ENCODE measurements at regions not wholly inside any gene's neighbourhood (a gene's known extent, or its start where the extent isn't known, plus 50 kb on each side); places are given as distances from the start of the nearest gene placed in this dataset.
"Not testable (repeated sequence)": the region's sequence is repeated elsewhere in the genome, so short reads cannot be mapped to it uniquely, and the experiment has no call there.

GRCh38 chr9:13809401-13809800 is 504.5 kb downstream of the NFIB start:
- DNase-seq = no peak

DNA sequence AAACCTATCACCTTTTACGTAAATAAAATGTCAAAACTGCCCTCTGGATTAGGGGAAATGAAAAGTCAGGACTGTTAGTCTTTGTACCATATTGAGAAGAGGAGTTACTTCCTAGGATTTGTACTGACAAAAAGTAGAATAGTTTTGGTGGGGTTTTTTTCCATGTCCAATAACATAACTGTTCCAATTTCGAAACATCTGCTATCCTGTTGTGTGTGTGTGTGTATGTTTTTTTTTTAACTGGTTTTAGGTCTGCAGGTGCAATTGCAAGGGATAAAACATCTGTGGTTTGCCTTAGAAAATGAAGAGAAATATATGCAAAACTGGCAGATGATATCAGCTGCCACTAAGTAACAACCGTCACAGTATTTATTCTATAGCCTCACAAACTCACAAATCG is 506.8 kb downstream of the NFIB start:
- DNase-seq = no peak

GRCh38 chr9:13806714-13807113 is 507.2 kb downstream of the NFIB start:
- no peak for DNase-seq

GRCh38 chr9:13805546-13805945 is 508.4 kb downstream of the NFIB start:
- DNase-seq = no peak

GRCh38 chr9:13804532-13804931 is 509.4 kb downstream of the NFIB start:
- no peak for DNase-seq

DNA sequence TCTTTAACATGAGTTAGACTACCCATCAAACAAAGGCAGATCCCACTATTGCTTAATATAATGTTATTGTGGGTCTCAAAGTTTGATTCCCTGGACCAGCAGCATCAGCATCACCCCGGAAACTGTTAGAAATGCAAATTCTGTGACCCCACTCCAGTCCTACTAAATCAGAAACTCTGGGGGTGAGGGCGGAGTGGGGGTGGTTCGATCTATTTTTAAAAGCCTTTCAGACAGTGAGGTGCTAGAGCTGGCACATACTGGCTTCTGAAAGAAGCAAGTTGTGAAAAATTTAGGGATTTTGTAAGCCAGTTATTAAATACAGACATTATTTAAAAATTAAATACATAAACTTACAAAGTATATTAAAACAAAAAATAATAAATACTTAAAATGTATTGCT is 513.2 kb downstream of the NFIB start:
- no peak for DNase-seq

- not testable (repeated sequence) for DNase-seq
Measured at GRCh38 chr9:13797701-13798100, 516.2 kb downstream of the NFIB start.

DNA sequence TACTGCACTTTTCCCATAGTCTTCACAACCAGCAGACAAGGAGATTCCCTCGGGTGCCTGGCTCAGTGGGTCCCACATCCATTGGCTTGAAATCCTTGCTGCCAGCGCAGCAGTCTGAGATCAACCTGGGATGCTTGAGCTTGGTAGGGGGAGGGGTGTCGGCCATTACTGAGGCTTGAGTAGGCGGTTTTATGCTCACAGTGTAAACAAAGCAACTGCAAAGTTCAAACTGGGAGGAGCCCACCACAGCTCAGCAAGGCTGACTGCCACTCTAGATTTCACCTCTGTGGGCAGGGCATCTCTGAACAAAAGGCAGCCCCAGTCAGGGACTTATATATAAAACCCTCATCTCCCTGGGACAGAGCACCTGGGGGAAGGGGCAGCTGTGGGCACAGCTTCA is 512.3 kb upstream of the MPDZ start:
- no peak for DNase-seq

GRCh38 chr9:13790055-13790454 is 510.6 kb upstream of the MPDZ start:
- no peak for DNase-seq

- DNase-seq = no peak
Measured at GRCh38 chr9:13787234-13787833, 507.8 kb upstream of the MPDZ start.

GRCh38 chr9:13786711-13787110 is 507.2 kb upstream of the MPDZ start:
- DNase-seq = no peak

- DNase-seq = no peak
Measured at GRCh38 chr9:13786131-13786530, 506.6 kb upstream of the MPDZ start.

DNA sequence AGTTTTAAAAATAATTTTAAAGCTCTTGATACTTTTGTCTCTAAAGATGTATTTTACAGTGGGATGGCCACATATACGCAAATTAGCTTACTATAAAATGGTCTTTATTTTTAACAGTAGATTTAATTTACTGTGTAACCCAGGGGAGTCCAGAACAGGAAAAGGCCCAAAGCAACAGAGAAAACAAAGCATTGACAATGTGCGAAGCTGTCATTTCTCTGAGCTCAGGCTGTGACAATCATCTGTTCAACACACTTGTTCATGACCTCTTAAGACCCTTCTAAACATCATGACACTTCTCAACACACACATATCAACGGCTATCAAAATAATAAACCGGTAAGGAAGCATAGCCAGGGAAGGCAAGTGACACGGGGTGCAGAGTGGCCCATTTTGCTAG is 499.6 kb upstream of the MPDZ start:
- no peak for DNase-seq

DNA sequence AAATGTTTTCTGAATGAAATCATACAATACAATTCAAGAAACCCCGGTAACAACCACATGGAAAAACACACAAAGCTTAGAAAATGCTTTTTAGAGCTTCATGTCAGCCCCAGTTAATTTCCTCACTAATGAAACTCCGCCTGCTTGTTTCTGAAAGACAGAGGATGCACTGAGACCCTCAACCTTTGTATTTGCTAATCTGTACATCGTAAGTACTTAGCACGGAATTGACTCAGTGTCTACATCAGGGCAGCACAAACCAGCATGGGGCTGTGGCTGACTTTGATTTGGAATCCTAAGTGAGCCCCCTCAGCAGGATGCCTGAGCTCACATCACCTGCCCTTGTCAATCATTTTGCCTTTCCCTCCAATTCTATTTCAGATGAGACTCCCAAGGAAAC is 499.1 kb upstream of the MPDZ start:
- DNase-seq = no peak

DNA sequence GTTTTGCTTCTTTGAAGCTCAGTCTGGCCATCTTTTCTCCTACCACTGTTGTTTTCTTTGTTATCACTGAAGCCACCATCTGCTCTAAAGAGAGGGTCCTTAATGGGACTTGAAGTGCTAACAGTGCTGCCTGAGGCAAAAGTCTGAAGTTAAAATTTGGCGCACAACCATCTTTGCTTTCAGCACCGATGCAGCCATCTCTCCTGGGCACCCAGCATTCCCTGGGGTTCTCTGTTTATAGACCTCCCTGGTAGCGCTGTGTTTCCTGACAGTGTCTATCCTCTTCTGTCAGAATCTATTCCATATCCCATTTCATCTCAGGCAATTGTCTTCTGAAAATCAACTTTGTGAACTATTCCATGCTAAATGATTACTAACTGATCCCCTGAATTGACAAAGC is 491.5 kb upstream of the MPDZ start:
- DNase-seq = no peak

DNA sequence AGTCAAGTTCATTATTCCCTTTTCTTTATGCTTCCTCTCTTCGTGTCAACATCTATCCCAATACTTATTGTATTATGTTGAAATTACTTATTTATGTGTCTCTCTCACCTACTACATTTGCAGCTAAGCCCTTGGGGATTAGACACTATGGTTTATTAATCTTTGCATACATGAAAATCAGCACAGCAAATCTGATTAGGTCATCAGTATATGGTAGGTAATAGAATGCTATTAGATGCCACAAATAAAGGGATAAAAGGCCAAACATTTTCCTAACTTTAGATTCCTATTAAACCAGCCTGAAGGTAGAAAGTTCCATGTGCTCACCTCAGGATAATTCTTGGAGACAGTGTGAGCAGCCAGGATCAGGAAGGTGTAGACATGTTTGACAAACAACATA is 490.1 kb upstream of the MPDZ start:
- no peak for DNase-seq

- no peak for DNase-seq
Measured at GRCh38 chr9:13769006-13769405, 489.5 kb upstream of the MPDZ start.

GRCh38 chr9:13762209-13762608 is 482.7 kb upstream of the MPDZ start:
- DNase-seq = no peak

DNA sequence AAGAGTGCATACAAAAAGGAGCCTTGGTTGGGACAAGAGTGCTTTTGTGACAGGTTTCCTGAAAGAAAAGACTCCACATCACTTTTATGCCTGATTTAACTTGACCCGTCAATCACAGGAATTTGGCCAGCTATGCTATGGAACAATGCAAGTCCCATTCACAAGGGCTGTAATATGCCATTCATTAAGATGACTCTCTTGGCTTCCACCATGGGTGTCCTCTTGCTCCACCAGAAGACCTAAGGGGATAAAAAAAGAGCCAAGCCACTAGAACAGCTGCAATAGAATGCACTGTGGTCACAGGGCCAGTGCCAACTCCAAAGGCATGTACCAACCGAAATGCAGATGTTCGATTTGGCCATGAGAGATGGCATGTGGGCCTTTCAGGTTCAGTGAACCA is 480.1 kb upstream of the MPDZ start:
- DNase-seq = no peak

GRCh38 chr9:13758936-13759335 is 479.4 kb upstream of the MPDZ start:
- no peak for DNase-seq

DNA sequence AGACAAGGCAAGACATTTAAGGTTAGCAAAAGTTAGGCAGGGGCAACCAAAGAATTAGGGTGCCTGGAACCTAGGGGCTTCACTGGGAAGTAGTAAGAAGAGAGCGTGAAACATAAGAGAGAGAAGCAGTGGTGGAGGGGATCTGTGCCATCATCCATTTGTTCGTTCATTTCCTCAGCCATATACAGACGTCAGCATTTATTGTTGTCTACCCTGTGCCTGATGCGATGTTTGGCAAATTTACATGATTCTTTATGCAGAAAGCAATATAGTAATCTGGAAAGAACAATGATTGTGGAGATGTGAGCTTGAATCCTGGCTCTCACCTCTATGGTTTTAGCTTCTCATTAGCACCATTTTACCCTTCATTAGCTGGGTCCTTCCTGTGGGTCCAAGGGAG is 477.5 kb upstream of the MPDZ start:
- no peak for DNase-seq

DNA sequence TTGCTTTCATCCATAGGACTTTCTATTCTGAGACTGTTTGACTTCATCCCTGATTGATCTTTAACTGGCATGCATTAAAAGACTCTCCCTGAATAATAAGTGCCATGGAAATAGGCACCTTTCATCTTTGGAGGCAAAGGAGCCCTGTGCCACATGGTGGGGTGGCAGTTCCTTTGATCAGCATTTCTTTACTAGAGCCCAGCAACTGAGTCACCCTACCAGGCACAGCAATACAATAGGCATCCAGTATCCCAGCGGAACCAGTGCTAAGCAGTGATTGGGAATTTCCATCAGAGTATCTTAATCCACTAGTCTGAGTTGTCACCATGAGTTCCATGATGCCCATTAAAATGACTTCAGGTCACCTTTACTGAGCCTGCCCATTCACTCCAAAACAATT is 476.1 kb upstream of the MPDZ start:
- no peak for DNase-seq

DNA sequence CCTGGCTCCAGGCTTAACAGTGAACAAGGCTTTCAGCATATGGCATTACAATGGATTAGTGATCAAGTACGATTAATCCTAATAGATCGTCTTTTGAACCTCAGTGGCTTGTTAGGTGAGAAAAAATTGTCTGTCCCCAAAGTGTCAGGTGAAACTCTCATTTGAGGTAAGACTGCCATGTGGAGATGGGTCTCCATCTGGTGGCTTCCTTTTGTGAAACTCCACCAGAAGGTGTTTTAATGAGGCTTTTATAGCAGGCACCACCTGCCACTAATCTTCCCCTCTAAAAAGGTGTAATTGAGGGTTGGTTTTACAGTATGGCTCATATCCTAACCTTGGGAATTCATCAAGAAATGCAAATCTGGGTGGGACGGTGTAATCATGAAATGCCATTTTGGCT is 471.1 kb upstream of the MPDZ start:
- DNase-seq = no peak

- DNase-seq = no peak
Measured at GRCh38 chr9:13750061-13750460, 470.6 kb upstream of the MPDZ start.

DNA sequence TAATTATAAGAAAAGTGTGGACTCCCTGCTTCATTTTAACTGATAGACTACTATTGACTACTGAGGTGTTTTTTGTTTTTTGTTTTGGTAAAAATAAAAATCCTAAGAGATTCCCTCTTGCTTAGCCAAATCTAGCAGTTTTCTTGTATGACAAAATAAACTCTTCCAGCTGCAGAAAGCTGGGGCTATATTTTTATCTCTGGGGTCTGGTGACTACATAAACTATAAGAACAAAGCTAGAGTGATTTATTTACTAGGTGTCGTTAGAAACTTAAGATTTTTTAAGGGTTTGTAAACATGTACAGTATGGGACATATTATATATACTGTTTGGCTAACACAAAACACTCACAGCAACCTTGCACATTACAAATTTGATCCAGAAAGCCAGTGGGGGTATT is 467.4 kb upstream of the MPDZ start:
- DNase-seq = no peak

Measured in NCI-H1105 (cell line).